Type B pancreatic cell (in vitro differentiated cells): ENCODE measurements at regions not wholly inside any gene's neighbourhood (a gene's known extent, or its start where the extent isn't known, plus 50 kb on each side); places are given as distances from the start of the nearest gene placed in this dataset.

Experiments used
- DNase-seq: peaks from one replicate; pipeline ENCODE4 v3.0.0; 2021; ENCODE audit warnings: mixed read lengths; ENCODE audit not compliant: unreplicated experiment; ENCODE audit errors: extremely low spot score
- H3K27ac Mint-ChIP-seq: 2 replicates; pipeline ENCODE4 v1.8.0; 2021; ENCODE audit warnings: mild to moderate bottlenecking, mixed read lengths
- H3K27me3 Mint-ChIP-seq: 2 replicates; pipeline ENCODE4 v1.8.0; 2021; ENCODE audit warnings: mixed read lengths
- H3K36me3 Mint-ChIP-seq: 2 replicates; pipeline ENCODE4 v1.8.0; 2021; ENCODE audit warnings: mixed read lengths
- H3K4me1 Mint-ChIP-seq: one replicate; pipeline ENCODE4 v1.8.0; 2021; ENCODE audit warnings: mixed read lengths; ENCODE audit not compliant: unreplicated experiment
- H3K4me3 Mint-ChIP-seq: 2 replicates; pipeline ENCODE4 v1.8.0; 2021; ENCODE audit warnings: mild to moderate bottlenecking, mixed read lengths
- H3K9me3 Mint-ChIP-seq: 2 replicates; pipeline ENCODE4 v1.8.0; 2021; ENCODE audit warnings: mixed read lengths
- CTCF ChIP-seq: fragments of 200-600 bp; sonication (generic); conservative IDR thresholded peaks from 2 replicates; pipeline ENCODE4 v1.5.0; 2021; ENCODE audit warnings: antibody characterized with exemption, mild to moderate bottlenecking

DNA sequence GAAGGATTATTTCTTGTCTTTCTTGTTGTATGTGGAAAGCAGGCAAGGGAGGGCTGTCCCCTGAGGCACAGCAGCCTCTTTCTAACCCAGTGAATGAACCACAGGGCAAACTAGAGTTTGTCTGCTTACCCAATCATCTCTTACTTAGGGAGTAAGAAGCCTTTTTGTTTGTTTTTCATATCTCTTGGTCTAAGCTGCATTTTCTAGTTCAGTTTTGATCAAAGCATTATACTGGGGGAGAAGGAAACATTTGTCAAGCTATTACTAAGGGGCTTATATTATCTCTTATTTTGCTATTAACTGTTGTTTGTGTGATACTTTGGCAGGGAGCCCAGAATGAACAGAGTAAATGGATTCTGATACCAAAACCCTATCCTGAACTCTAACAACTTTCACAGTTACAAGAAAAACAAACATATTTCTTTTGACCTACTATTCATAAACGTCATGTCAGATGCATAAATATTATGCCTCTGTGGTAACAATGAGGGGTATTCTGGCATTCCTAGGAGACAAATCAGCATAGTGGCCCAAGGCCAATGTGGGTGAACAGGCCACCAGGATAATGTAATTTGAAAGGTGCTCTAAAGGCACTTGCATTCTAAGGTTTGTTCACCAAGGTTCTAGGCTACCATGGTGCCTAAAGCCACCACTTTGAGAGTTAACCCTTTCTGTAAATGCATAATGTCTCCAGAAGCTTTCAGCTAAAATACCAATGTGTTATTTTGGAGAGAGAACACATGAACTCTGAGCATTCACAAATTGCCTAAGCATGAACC lies 271.6 kb upstream of the ZPLD1 start:
- H3K27ac Mint-ChIP-seq: peak overlapping the region; percentile 92
- no peaks in the 10 kb centered on the region for H3K27me3 Mint-ChIP-seq
- TF ChIP-seq CTCF: no peak
- peaks cover 4% of the 10 kb centered on the region for H3K36me3 Mint-ChIP-seq
- H3K4me1 Mint-ChIP-seq: peaks cover 22% of the 10 kb centered on the region
- DNase-seq: no peak
- H3K9me3 Mint-ChIP-seq: peaks cover 5% of the 10 kb centered on the region
- peak overlapping the region; percentile 77 for H3K4me3 Mint-ChIP-seq

GRCh38 chr3:102163818-102164154 lies 271.0 kb upstream of the ZPLD1 start:
- no peak for DNase-seq
- peaks cover 17% of the 10 kb centered on the region for H3K4me1 Mint-ChIP-seq
- peaks cover 8% of the 10 kb centered on the region for H3K36me3 Mint-ChIP-seq
- no peaks in the 10 kb centered on the region for H3K27me3 Mint-ChIP-seq
- peaks cover 5% of the 10 kb centered on the region for H3K9me3 Mint-ChIP-seq
- H3K4me3 Mint-ChIP-seq: peak overlapping the region; percentile 77
- peak overlapping the region; percentile 92 for H3K27ac Mint-ChIP-seq
- no peak for TF ChIP-seq CTCF

DNA sequence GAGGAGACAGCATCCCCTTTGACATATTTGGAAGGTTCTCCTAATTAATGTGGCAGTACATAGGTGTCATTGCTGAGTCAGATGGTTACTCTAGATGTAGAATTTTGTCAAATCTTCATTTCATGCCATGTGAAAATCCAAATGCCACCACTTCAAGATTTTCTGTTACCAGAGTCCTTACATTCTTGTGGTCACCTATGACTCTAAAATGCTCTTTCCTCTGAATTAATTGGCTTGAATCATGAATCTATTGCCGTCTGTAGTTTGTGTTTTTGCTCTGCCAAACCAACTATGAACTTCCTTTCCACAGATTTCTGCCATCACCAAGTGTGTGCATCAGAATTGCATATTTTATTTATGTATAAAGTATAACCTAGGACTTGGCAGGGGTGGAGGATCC lies 269.4 kb upstream of the ZPLD1 start:
- Mint-ChIP-seq H3K4me3 (no peak overlapping the region), H3K27ac (no peak overlapping the region), H3K27me3 (no peaks in the 10 kb centered on the region), H3K9me3 (peaks cover 5% of the 10 kb centered on the region), H3K36me3 (peaks cover 8% of the 10 kb centered on the region), H3K4me1 (peaks cover 22% of the 10 kb centered on the region)
- no peak for TF ChIP-seq CTCF
- no peak for DNase-seq

- Mint-ChIP-seq H3K27me3 (no peaks in the 10 kb centered on the region), H3K36me3 (peaks cover 3% of the 10 kb centered on the region), H3K4me3 (no peak overlapping the region), H3K27ac (no peak overlapping the region), H3K4me1 (peaks cover 5% of the 10 kb centered on the region), H3K9me3 (no peaks in the 10 kb centered on the region)
- no peak for DNase-seq
- TF ChIP-seq CTCF: no peak
Observed at GRCh38 chr3:102169915-102170479, 264.8 kb upstream of the ZPLD1 start.

- H3K9me3 Mint-ChIP-seq: no peaks in the 10 kb centered on the region
- H3K4me3 Mint-ChIP-seq: no peak overlapping the region
- H3K4me1 Mint-ChIP-seq: peaks cover 5% of the 10 kb centered on the region
- no peak for TF ChIP-seq CTCF
- no peaks in the 10 kb centered on the region for H3K27me3 Mint-ChIP-seq
- peaks cover 3% of the 10 kb centered on the region for H3K36me3 Mint-ChIP-seq
- no peak for DNase-seq
- H3K27ac Mint-ChIP-seq: no peak overlapping the region
Observed at GRCh38 chr3:102170545-102170944, 264.3 kb upstream of the ZPLD1 start.
